Left lung (tissue), 4 donors: ENCODE measurements at regions not wholly inside any gene's neighbourhood (a gene's known extent, or its start where the extent isn't known, plus 50 kb on each side); places are given as distances from the start of the nearest gene placed in this dataset.

Experiments
- ATAC-seq: fragments of 200-7000 bp; cut with Tn5 transposase; one replicate; pipeline ENCODE4 v1.9.1; 2020; ENCODE audit warnings: moderate library complexity
- DNase-seq, 4 donors: peaks; one replicate each; pipeline ENCODE4 v3.0.0-alpha.2; 2013 to 2020
- H3K27ac ChIP-seq, 2 donors: fragments of 200-600 bp; sonication (generic) in 1 of 2; one replicate each; pipeline versions ENCODE4 v1.5.0 to v1.8.0; 2020 to 2021
- H3K27me3 ChIP-seq, 2 donors: fragments of 200-600 bp; sonication (generic) in 1 of 2; one replicate each; pipeline versions ENCODE4 v1.5.0 to v1.8.0; 2020 to 2021
- H3K36me3 ChIP-seq, 2 donors: fragments of 200-600 bp; sonication (generic) in 1 of 2; one replicate each; pipeline versions ENCODE4 v1.5.0 to v1.8.0; 2020 to 2021
- H3K4me1 ChIP-seq, 2 donors: fragments of 200-600 bp; one replicate each; pipeline ENCODE4 v1.8.0; 2021
- H3K4me3 ChIP-seq, 2 donors: fragments of 200-600 bp; sonication (generic) in 1 of 2; one replicate each; pipeline versions ENCODE4 v1.5.0 to v1.8.0; 2020 to 2021; ENCODE audit warnings: mild to moderate bottlenecking in 1 of 2
- H3K9me3 ChIP-seq, 2 donors: fragments of 200-600 bp; sonication (generic) in 1 of 2; one replicate each; pipeline versions ENCODE4 v1.5.0 to v1.8.0; 2020 to 2021
- CTCF ChIP-seq, 2 donors: fragments of 200-600 bp; sonication (generic) in 1 of 2; IDR thresholded peaks; one replicate each; pipeline versions ENCODE4 v1.5.0 to v1.8.0; 2021; ENCODE audit warnings: antibody characterized with exemption in 2 of 2
- intact Hi-C, 2 donors: fragments of 100-400 bp; cut with DNase I; formaldehyde crosslinking; loops; one replicate each; pipeline versions ENCODE4 v1.11.2 to v1.14.2; 2022
- donor health status: DM: no; HTN: yes; CAD: no.
- donor health status: DM: no; HTN: no; CAD: no.

- no peaks in the 10 kb centered on the region for H3K27me3 ChIP-seq
- DNase-seq (no peak), ATAC-seq (no peak)
- H3K27ac ChIP-seq: no peak overlapping the region
- H3K36me3 ChIP-seq: no peaks in the 10 kb centered on the region
- peaks cover 0 to 35% of the 10 kb centered on the region in 2 donors for H3K9me3 ChIP-seq
- TF ChIP-seq CTCF (IDR thresholded peaks at IDR 0.05): no peak
- no peaks in the 10 kb centered on the region for H3K4me1 ChIP-seq
- no peak overlapping the region for H3K4me3 ChIP-seq
- intact Hi-C loops: no loop called here
These were observed 128.6 kb upstream of the MAST4 start for GRCh38 chr5:66467564-66467963.

- TF ChIP-seq CTCF (IDR thresholded peaks at IDR 0.05): no peak
- H3K27ac ChIP-seq: no peak overlapping the region
- no peaks in the 10 kb centered on the region for H3K4me1 ChIP-seq
- H3K27me3 ChIP-seq: no peaks in the 10 kb centered on the region
- H3K4me3 ChIP-seq: no peak overlapping the region
- no peak for DNase-seq
- intact Hi-C loops: no loop called here
- ATAC-seq: no peak
- peaks cover 0 to 35% of the 10 kb centered on the region in 2 donors for H3K9me3 ChIP-seq
- no peaks in the 10 kb centered on the region for H3K36me3 ChIP-seq
These were observed 126.5 kb upstream of the MAST4 start for GRCh38 chr5:66469684-66470083.

- no peak for TF ChIP-seq CTCF (IDR thresholded peaks at IDR 0.05)
- Histone ChIP-seq H3K9me3 (peaks cover 0 to 29% of the 10 kb centered on the region in 2 donors), H3K36me3 (no peaks in the 10 kb centered on the region), H3K4me1 (no peaks in the 10 kb centered on the region), H3K27me3 (no peaks in the 10 kb centered on the region), H3K27ac (no peak overlapping the region), H3K4me3 (no peak overlapping the region)
- ATAC-seq: no peak
- intact Hi-C loops: no loop called here
- no peak for DNase-seq
These were observed 124.2 kb upstream of the MAST4 start for GRCh38 chr5:66472010-66472409.

- H3K27ac ChIP-seq: no peak overlapping the region
- no peak for ATAC-seq
These were observed 120.5 kb upstream of the MAST4 start for GRCh38 chr5:66475731-66476130.

GRCh38 chr5:66477596-66477995 is 118.6 kb upstream of the MAST4 start:
- H3K27me3 ChIP-seq: no peaks in the 10 kb centered on the region
- H3K4me1 ChIP-seq: no peaks in the 10 kb centered on the region
- no peak for DNase-seq
- TF ChIP-seq CTCF (IDR thresholded peaks at IDR 0.05): no peak
- peaks cover 0 to 7% of the 10 kb centered on the region in 2 donors for H3K9me3 ChIP-seq
- no peak overlapping the region for H3K27ac ChIP-seq
- ATAC-seq: no peak
- H3K4me3 ChIP-seq: no peak overlapping the region
- H3K36me3 ChIP-seq: no peaks in the 10 kb centered on the region
- intact Hi-C loops: no loop called here

More at GRCh38 chr5:66475731-66476130, 120.5 kb upstream of the MAST4 start:
- Histone ChIP-seq H3K9me3 (no peaks in the 10 kb centered on the region), H3K36me3 (no peaks in the 10 kb centered on the region), H3K27me3 (no peaks in the 10 kb centered on the region), H3K4me1 (no peaks in the 10 kb centered on the region), H3K4me3 (no peak overlapping the region)
- no peak for TF ChIP-seq CTCF (IDR thresholded peaks at IDR 0.05)
- no peak for DNase-seq
- intact Hi-C loops: no loop called here
